ENCODE measurements at regions not wholly inside any gene's neighbourhood (a gene's known extent, or its start where the extent isn't known, plus 50 kb on each side); places are given as distances from the start of the nearest gene placed in this dataset.

GRCh38 chr5:21181609-21182125 lies 1193.7 kb upstream of the CDH18 start:
- Mint-ChIP-seq H3K27me3 (no peaks in the 10 kb centered on the region), H3K27ac (no peak overlapping the region), H3K4me1 (ENCODE audit: low read depth) (peaks cover 8% of the 10 kb centered on the region), H3K4me3 (ENCODE audit: low read depth) (no peak overlapping the region), H3K9me3 (ENCODE audit: low read depth) (no peaks in the 10 kb centered on the region), H3K36me3 (ENCODE audit: insufficient read depth) (no peaks in the 10 kb centered on the region)
- TF ChIP-seq, protein P1, sequence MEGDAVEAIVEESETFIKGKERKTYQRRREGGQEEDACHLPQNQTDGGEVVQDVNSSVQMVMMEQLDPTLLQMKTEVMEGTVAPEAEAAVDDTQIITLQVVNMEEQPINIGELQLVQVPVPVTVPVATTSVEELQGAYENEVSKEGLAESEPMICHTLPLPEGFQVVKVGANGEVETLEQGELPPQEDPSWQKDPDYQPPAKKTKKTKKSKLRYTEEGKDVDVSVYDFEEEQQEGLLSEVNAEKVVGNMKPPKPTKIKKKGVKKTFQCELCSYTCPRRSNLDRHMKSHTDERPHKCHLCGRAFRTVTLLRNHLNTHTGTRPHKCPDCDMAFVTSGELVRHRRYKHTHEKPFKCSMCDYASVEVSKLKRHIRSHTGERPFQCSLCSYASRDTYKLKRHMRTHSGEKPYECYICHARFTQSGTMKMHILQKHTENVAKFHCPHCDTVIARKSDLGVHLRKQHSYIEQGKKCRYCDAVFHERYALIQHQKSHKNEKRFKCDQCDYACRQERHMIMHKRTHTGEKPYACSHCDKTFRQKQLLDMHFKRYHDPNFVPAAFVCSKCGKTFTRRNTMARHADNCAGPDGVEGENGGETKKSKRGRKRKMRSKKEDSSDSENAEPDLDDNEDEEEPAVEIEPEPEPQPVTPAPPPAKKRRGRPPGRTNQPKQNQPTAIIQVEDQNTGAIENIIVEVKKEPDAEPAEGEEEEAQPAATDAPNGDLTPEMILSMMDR (IDR thresholded peaks at IDR 0.05; ENCODE audit: unreplicated experiment), result no peak
- DNase-seq (ENCODE audit: low spot score, unreplicated experiment), result no peak

DNA sequence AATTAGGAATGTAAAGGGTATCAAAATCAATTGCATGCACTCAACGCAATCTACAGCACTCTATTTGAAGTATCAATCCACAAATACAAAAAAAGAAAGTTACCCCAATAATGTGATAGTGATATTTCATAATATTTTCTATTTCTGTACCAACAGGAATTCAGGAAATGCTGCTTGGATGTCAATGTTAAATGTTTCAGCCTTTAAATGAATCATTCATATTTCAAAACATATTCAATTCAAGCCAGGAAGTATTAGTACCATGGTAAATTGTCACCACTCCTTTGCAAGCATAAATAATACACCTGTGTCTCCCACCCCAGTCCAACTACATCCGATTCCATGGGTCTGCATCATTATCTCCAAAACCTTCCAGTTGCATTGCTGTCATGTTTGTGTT lies 1185.5 kb upstream of the CDH18 start:
- no peaks in the 10 kb centered on the region for H3K4me1 Mint-ChIP-seq (ENCODE audit: low read depth)
- TF ChIP-seq, protein P1 (IDR thresholded peaks at IDR 0.05; ENCODE audit: unreplicated experiment), result no peak
- no peak for DNase-seq (ENCODE audit: low spot score, unreplicated experiment)
- H3K36me3 Mint-ChIP-seq (ENCODE audit: insufficient read depth), result no peaks in the 10 kb centered on the region
- H3K27me3 Mint-ChIP-seq, result no peaks in the 10 kb centered on the region
- H3K4me3 Mint-ChIP-seq (ENCODE audit: low read depth), result no peak overlapping the region
- H3K9me3 Mint-ChIP-seq (ENCODE audit: low read depth), result no peaks in the 10 kb centered on the region
- H3K27ac Mint-ChIP-seq, result no peak overlapping the region

- Mint-ChIP-seq H3K4me3 (ENCODE audit: low read depth) (no peak overlapping the region), H3K27ac (no peak overlapping the region)
- TF ChIP-seq, protein P1 (IDR thresholded peaks at IDR 0.05; ENCODE audit: unreplicated experiment), result no peak
Observed at GRCh38 chr5:21173036-21173435, 1185.0 kb upstream of the CDH18 start.

DNA sequence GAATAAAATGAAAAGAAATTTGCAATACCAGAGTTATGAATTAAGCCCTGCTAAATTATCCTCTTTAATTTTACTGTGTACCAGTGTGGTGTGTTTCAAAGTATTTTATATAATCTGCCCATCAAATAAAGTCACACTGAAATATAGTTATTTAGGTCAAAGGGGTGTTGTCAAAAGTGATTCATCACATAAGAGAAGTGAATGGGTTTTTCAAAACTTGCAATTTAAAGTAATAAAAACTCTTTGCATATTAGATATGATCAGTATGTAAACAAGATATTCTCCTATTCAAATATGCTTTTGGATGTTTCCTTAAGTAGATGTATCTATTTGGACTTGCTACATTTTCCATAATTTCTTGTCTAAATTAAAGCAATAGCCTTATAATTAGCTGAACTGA lies 1183.0 kb upstream of the CDH18 start:
- no peak for DNase-seq (ENCODE audit: low spot score, unreplicated experiment)
- TF ChIP-seq, protein P1 (IDR thresholded peaks at IDR 0.05; ENCODE audit: unreplicated experiment), result no peak
- H3K27me3 Mint-ChIP-seq, result no peaks in the 10 kb centered on the region
- no peak overlapping the region for H3K27ac Mint-ChIP-seq
- peaks cover 5% of the 10 kb centered on the region for H3K9me3 Mint-ChIP-seq (ENCODE audit: low read depth)
- no peaks in the 10 kb centered on the region for H3K4me1 Mint-ChIP-seq (ENCODE audit: low read depth)
- H3K4me3 Mint-ChIP-seq (ENCODE audit: low read depth), result no peak overlapping the region
- H3K36me3 Mint-ChIP-seq (ENCODE audit: insufficient read depth), result no peaks in the 10 kb centered on the region

More at GRCh38 chr5:21173036-21173435, 1185.0 kb upstream of the CDH18 start:
- Mint-ChIP-seq H3K27me3 (no peaks in the 10 kb centered on the region), H3K36me3 (ENCODE audit: insufficient read depth) (no peaks in the 10 kb centered on the region), H3K9me3 (ENCODE audit: low read depth) (no peaks in the 10 kb centered on the region), H3K4me1 (ENCODE audit: low read depth) (no peaks in the 10 kb centered on the region)
- DNase-seq (ENCODE audit: low spot score, unreplicated experiment), result no peak

- TF ChIP-seq, protein P1 (IDR thresholded peaks at IDR 0.05; ENCODE audit: unreplicated experiment), result no peak
- Mint-ChIP-seq H3K4me1 (ENCODE audit: low read depth) (peaks cover 13% of the 10 kb centered on the region), H3K36me3 (ENCODE audit: insufficient read depth) (no peaks in the 10 kb centered on the region), H3K9me3 (ENCODE audit: low read depth) (peaks cover 8% of the 10 kb centered on the region), H3K4me3 (ENCODE audit: low read depth) (no peak overlapping the region), H3K27me3 (no peaks in the 10 kb centered on the region), H3K27ac (peak overlapping the region; percentile 51)
- DNase-seq (ENCODE audit: low spot score, unreplicated experiment), result no peak
Observed at GRCh38 chr5:21168557-21168956, 1180.6 kb upstream of the CDH18 start.

All from progenitor cell of endocrine pancreas (in vitro differentiated cells).